ENCODE measurements at regions not wholly inside any gene's neighbourhood (a gene's known extent, or its start where the extent isn't known, plus 50 kb on each side); places are given as distances from the start of the nearest gene placed in this dataset.

DNA sequence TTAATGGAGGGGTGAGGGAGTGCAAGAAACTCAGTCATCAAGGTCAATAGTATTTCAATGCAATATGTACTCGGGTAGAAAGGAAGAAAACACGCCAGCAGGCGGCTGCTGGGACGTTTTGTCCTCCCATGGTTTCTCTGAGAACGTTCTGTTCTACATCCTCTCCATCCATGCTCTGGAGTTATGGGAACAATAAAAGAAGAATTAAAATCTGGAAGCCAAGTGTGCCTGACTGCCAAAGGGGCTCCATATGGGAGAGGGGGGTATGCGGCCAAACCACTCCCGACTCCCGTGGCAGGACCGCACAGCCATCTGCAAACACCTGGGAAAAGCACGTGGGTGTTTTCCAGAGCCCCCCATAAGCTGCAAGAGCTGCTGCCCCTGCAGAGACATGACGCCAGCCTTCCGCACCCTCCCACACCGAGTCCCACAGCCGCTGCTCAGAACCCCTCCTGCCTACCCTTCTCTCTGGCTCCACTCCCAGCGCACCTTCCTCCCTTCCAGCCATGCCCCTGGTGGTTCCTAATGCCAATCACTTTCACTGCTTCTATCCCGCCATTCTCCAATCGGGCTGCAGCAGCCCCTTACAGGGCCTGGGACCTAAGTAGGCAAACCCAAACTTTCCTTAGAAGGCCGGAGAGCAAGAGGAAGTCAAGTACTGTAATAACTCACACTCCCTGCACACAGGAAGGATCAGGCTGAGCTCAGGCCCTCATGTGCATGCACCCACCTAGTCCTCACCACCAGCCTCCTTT is 241.6 kb downstream of the SYK start:
- DNase-seq = no peak

GRCh38 chr9:91043811-91044175 is 242.2 kb downstream of the SYK start:
- DNase-seq = no peak

- DNase-seq = no peak
Measured at GRCh38 chr9:91044354-91044753, 242.7 kb downstream of the SYK start.

- DNase-seq = no peak
Measured at GRCh38 chr9:91045041-91045440, 243.4 kb downstream of the SYK start.

DNA sequence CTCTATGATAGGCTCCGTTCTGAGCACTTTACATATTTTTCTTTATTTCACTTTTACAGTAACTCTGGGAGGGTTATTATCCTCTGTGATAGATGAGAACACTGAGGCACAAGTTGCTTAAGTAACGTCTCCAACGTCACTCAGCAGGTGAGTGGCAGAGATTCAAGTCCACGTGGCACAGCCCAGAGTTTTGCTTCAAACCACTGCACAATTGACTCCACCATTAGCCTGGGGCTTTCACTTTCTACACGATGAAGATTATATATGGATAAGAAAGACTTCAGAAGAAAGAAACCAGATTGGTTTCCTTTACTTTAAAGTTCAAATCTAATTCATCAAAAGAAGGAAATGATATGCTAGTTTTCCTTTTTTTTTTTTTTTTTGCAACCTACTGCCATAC is 245.9 kb downstream of the SYK start:
- DNase-seq = no peak

DNA sequence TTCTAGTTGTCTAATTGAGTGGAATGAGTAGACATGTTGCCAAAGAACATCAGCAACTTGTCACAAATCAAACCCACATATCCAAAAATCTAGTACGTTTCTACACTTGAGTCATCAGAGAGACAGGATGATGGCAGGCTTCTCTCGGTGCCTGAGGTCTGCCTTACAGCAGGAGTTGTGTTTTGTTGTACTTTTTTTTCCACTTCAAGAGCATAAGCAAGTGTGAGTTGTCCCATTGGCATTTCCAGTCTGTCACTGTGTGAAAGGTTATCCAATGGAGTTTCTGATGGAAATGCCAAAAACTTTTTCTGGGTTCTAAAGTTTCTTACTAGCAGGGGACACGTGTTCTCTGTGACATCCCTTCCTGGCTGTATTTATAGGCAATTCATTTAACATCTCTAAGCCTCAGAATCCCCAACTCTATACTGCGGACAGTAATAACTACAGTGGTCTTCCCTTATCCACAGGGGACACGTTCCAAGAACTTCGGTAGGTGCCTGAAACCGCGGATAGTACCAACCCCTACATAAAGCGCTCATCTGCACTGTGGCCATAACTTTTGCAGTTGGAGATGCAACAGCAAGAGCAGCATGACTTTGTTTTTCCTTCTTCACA is 246.5 kb downstream of the SYK start:
- DNase-seq = no peak

- no peak for DNase-seq
Measured at GRCh38 chr9:91048749-91049148, 247.1 kb downstream of the SYK start.

- DNase-seq = no peak
Measured at GRCh38 chr9:91053824-91054223, 252.2 kb downstream of the SYK start.

GRCh38 chr9:91055845-91056244 is 254.2 kb downstream of the SYK start:
- DNase-seq = no peak

DNA sequence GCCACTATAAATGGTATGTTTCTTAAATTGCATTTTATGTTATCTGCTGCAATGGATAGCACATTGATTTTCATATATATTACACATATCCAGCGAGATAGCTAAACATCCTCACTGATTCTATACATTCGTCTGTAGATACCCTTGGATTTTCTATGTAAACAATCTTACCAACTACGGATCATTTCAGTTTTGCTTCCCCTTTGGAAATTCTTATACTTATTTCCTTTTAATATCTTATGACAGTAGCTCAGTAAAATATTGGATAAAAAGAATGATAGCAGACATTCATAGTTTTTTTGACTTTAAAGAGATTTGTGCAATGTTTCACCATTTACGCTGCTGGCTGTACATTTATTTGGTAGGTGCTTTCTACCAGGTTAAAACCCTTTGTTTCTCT is 254.9 kb downstream of the SYK start:
- DNase-seq = no peak

GRCh38 chr9:91056917-91057316 is 255.3 kb downstream of the SYK start:
- no peak for DNase-seq

DNA sequence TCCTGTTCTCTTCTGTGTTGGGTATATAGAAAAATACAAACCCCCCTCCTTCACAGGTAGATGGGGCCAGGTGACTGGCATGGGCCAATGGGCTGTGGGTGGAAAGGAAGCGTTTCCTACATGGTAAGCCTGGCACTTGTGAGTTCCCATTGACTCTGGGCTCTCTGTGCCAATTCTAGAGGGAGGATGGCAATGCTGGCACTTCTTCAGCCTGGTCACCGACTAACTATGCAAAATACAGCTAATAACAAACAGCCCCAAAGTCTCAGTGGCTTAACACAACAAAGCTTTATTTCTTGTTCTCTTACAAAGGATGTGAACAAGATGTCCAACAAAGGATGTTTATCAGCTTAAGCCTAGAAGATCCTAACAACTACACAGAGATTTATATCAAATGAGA is 258.1 kb downstream of the SYK start:
- DNase-seq = no peak

- no peak for DNase-seq
Measured at GRCh38 chr9:91060520-91061343, 259.1 kb downstream of the SYK start.

DNA sequence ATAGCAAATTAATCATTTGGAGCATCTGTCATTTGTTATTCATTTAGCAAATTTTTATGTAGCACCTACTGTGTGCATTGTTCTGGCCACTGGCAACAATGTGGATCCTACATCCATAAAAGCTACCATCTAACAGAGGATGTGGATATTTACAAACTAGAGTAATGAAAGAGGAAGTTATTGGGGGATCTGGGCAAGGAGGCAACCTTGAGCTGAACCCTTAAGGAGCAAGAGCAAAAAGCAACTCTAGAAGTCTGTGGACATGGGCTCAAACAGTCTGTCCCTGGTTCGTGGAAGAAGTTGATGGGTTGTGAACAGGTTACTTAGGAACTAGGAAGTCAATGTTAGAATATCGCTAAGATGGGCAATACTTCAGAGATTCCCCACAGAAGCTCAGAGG is 259.9 kb downstream of the SYK start:
- DNase-seq = no peak

- no peak for DNase-seq
Measured at GRCh38 chr9:91062281-91062680, 260.7 kb downstream of the SYK start.

GRCh38 chr9:91063471-91063870 is 261.9 kb downstream of the SYK start:
- DNase-seq = no peak

DNA sequence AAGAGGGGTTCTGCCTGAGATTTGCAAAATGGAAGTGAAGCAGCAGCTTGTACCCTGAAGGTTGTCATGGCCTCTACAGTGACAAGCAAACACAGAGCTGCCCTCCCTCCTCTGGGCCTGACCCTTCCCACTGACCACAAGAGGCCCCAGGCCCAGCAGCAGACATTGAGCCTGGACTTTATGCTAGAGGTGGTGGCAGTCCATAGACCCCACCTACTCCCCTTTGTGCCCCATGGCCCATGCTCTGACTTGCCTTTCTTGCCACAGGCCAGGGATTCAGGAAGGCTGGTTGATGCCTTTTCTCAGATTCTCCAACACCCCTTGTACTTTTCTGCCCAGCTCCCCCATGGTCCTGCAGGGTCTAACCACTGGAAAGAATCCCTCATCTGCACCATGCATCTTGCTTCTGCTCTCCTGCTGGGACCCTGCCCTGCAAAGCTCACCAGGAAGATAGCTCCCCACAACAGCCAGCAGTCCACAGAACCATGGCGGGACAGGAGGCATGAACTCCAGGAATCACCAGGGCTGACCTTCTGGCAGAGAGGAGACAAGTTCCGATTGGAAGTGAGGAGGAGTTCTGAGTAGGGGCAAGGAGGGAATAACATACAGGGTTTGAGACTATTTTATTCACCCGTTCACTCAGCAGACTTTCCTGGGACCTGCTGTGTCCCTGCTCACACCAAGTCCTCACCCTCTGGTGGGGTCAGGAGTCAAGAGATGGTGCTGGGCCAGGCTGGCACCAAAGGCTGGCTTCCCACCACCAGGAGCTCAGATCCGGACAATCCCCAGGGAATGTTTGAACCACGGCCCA is 263.8 kb downstream of the SYK start:
- DNase-seq = no peak

DNA sequence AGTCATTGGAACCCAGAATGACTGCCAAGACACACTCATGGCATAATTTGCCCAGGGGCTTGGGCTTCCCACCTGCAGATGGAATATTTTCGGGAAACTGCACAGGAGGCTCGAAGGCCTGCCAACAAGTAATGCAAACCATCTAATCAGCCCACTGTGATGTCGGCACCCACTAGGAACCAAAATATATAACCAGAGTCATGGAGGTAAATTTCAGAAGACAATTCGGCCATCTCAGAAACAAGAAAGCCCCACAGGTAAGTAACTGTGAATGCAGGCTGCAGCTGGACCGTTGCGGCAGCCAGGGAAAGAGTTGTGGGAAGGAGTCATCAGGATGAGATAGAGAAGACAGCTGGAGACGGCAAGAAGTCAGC is 264.4 kb downstream of the SYK start:
- no peak for DNase-seq

GRCh38 chr9:91066856-91067255 is 265.2 kb downstream of the SYK start:
- no peak for DNase-seq

- DNase-seq = no peak
Measured at GRCh38 chr9:91067306-91067860, 265.8 kb downstream of the SYK start.

- no peak for DNase-seq
Measured at GRCh38 chr9:91071184-91071990, 269.8 kb downstream of the SYK start.
